T-helper 17 cell (primary cell): ENCODE measurements at regions not wholly inside any gene's neighbourhood (a gene's known extent, or its start where the extent isn't known, plus 50 kb on each side); places are given as distances from the start of the nearest gene placed in this dataset.

Experiments used
- ATAC-seq: fragments of 150-1000 bp; cut with Tn5 transposase; 2 replicates; pipeline ENCODE4 v1.10.0; 2021; ENCODE audit warnings: mild to moderate bottlenecking, moderate library complexity
- DNase-seq, 3 donors: peaks; one replicate each; pipeline versions ENCODE4 v3.0.0 to v3.0.0-alpha.2; 2020 to 2021
- H3K9me3 ChIP-seq: one replicate; pipeline ENCODE4 v1.7.0; 2013; ENCODE audit warnings: low read length, mild to moderate bottlenecking; ENCODE audit not compliant: control insufficient read depth, poor library complexity, severe bottlenecking
- H3K27ac Mint-ChIP-seq: one replicate; pipeline ENCODE4 v1.8.0; 2022; ENCODE audit warnings: mild to moderate bottlenecking, moderate library complexity, mixed read lengths
- H3K27me3 Mint-ChIP-seq: one replicate; pipeline ENCODE4 v1.8.0; 2022; ENCODE audit warnings: mixed read lengths
- H3K36me3 Mint-ChIP-seq: one replicate; pipeline ENCODE4 v1.8.0; 2022; ENCODE audit warnings: low read depth, mixed read lengths
- H3K4me1 Mint-ChIP-seq: one replicate; pipeline ENCODE4 v1.8.0; 2022; ENCODE audit warnings: mild to moderate bottlenecking, mixed read lengths
- H3K4me3 Mint-ChIP-seq: one replicate; pipeline ENCODE4 v1.8.0; 2022; ENCODE audit warnings: mild to moderate bottlenecking, moderate library complexity, mixed read lengths

DNA sequence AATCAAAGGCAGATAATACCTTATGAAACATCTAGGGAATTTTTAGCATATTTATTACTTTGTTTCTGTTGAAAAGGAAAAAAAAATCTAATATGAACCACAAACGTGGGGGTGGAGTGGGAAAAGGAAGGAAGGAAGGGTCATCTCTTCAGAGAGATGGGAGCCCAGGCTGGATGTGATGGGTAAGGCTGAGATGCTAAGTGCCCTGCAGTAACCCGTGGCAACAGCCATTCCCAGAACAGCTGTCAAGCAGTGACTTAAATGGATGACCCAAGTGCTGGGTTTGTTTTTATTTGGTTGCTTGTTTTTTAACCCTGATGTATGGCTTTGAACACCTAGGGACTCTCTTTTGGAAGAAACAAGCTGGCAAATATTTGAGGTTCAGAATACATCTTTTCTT lies 50.7 kb upstream of the KLF7 start:
- Mint-ChIP-seq H3K4me1 (no peaks in the 10 kb centered on the region), H3K36me3 (no peaks in the 10 kb centered on the region), H3K27ac (no peak overlapping the region), H3K27me3 (peaks cover 42% of the 10 kb centered on the region), H3K4me3 (no peak overlapping the region)
- no peaks in the 10 kb centered on the region for H3K9me3 ChIP-seq
- no peak for DNase-seq
- no peak for ATAC-seq

DNA sequence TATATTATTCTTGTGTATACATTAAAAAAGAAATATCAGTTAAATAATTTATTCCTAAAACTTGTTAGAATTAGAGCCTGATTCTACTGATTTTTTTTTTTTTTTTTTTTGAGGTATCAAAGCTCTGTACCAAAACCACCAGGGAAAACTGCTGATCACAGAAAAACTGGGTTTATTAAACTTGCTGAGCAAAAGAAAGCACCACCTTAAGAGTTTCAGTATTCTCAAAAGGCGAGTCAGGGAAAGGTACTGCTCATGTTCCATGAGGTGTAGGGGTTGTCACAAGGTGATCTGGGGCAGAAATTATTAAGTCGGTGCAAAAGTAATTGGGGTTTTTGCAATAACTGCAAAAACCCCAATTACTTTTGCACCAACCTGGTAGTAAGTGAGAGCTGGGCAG lies 51.7 kb upstream of the KLF7 start:
- no peaks in the 10 kb centered on the region for H3K4me1 Mint-ChIP-seq
- H3K27me3 Mint-ChIP-seq, result peaks cover 44% of the 10 kb centered on the region
- H3K4me3 Mint-ChIP-seq, result no peak overlapping the region
- no peaks in the 10 kb centered on the region for H3K36me3 Mint-ChIP-seq
- no peak overlapping the region for H3K27ac Mint-ChIP-seq
- no peaks in the 10 kb centered on the region for H3K9me3 ChIP-seq
- DNase-seq (no peak), ATAC-seq (no peak)

DNA sequence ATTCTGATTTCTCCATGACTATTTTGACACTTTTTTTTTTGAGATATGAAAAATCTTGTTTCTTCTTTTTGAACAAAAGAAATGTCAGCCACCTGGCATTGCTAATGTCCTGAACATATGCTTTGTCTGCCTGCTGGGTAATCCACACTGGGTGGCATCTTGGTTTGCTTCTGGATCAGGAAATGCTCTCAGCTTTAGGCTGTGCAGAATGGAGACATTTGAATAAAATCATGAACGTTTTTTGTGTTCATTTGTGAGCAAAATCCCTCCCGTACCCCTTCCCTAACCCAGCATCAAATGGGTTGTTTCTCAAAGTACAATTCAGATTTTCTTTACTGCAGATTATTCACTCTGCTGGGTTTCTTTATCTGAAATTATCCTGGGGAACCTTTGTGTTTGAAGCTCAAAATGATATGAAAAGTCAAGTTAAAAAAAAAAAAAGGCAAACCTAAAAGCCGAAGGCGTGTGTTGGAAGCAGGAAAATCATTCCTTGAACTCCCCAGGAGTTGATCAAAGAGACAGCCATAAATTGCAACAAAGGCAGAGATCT lies 53.4 kb upstream of the KLF7 start:
- DNase-seq (no peak), ATAC-seq (no peak)
- Mint-ChIP-seq H3K27me3 (peaks cover 47% of the 10 kb centered on the region), H3K4me1 (no peaks in the 10 kb centered on the region), H3K4me3 (no peak overlapping the region), H3K36me3 (no peaks in the 10 kb centered on the region), H3K27ac (no peak overlapping the region)
- H3K9me3 ChIP-seq, result no peaks in the 10 kb centered on the region

DNA sequence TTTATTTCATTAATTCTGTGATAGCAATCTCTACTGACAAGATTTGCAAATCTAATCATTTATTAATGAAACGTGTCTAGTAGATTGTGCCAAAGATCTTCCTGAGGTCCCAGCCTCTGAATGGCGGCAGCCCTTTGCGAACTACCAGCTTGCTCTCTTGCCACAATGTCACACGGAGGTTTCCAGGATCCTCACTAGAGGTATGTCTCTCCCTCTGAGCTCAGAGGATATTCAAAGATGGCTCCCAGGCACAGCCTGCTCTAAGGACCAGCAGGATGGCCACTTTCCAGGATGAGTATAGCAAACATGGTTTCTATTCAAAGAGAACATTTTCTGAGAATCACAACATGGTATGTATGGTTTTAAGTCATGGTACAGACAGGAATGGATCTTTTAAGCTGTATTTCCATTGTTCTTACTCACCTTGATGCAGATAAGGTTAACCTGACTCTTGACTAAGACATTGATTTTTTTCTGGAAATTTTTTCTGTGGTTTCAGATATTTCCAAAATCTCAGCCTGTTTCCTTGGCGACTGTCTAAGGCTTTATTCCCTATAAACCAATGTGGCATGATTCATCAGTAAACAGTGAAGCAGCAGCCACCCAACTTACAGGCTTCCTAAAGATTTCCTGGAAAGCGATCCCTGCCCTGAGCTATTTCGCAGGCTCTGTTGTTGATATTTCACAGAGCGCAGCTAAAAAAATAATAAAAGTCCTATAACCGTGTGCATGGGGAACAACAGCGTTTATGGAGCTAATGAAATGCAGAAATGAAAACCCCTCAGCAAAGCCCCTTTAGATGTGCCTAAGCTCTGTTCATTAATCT lies 54.1 kb upstream of the KLF7 start:
- no peak overlapping the region for H3K27ac Mint-ChIP-seq
- H3K4me3 Mint-ChIP-seq, result no peak overlapping the region
- peaks cover 1% of the 10 kb centered on the region for H3K4me1 Mint-ChIP-seq
- ATAC-seq (no peak), DNase-seq (no peak)
- no peaks in the 10 kb centered on the region for H3K36me3 Mint-ChIP-seq
- peaks cover 51% of the 10 kb centered on the region for H3K27me3 Mint-ChIP-seq
- H3K9me3 ChIP-seq, result no peaks in the 10 kb centered on the region

DNA sequence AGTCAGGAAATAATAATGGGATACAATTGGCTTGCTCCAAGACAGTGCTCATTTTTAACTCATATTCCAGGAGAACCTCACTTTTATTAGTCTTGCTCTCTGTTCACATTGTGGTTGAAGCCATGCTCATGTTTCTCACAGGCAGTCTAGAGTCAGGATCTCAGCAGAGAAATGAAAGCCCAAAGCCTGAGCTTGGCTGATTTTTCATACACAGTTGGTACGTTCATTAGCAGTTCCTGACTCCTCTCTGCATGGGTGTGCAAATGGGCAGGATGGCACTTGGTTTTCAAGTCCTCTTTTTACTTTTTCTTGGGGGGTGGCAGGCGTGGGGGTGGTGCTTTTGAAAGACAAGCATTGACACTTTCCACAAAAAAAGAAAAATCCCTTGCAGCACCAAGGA lies 56.0 kb upstream of the KLF7 start:
- DNase-seq (no peak), ATAC-seq (no peak)
- peaks cover 2% of the 10 kb centered on the region for H3K4me1 Mint-ChIP-seq
- no peaks in the 10 kb centered on the region for H3K36me3 Mint-ChIP-seq
- H3K4me3 Mint-ChIP-seq, result no peak overlapping the region
- H3K27ac Mint-ChIP-seq, result peak overlapping the region; percentile 47
- peaks cover 50% of the 10 kb centered on the region for H3K27me3 Mint-ChIP-seq
- H3K9me3 ChIP-seq, result no peaks in the 10 kb centered on the region

DNA sequence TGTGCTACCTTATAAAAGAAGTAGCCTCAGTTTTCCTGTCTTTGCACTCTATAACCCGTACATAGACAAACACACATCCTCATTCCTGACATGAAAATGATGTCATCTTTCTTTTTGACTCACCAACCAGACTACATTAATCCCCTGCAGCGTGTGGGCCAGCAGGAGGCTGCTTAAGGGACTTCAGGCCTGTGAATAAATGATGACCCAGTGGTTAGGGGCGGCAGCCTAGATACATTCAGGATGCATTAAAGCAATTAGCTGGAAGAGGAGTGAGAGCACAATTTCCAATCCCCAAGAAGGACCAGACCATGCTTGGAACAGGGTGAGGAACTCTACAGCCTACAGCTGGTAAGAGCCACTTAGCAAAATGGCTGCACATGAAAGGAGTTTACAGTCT lies 57.3 kb upstream of the KLF7 start:
- no peak for ATAC-seq
- peaks cover 51% of the 10 kb centered on the region for H3K27me3 Mint-ChIP-seq
- H3K27ac Mint-ChIP-seq, result no peak overlapping the region
- H3K9me3 ChIP-seq, result no peaks in the 10 kb centered on the region
- no peaks in the 10 kb centered on the region for H3K36me3 Mint-ChIP-seq
- DNase-seq, result no peak
- peaks cover 2% of the 10 kb centered on the region for H3K4me1 Mint-ChIP-seq
- no peak overlapping the region for H3K4me3 Mint-ChIP-seq

DNA sequence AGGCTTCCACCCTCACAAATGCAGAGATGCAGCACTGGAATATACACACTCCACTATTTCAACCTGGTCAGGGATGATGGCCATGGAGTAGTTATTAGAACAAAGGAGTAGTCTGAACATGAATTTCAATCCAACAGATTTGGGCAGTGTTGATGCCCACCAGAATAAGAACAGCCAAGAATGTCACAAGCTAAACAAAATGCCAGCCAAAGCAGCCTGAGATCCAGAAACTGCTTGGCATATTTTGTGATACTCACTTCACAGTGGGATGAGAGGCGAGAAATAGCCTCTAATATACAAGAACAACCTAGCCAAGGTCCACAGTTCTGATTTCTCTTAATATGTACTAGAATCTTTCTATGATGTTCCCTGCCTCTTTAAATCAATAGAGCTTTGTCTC lies 58.6 kb upstream of the KLF7 start:
- no peak overlapping the region for H3K4me3 Mint-ChIP-seq

DNA sequence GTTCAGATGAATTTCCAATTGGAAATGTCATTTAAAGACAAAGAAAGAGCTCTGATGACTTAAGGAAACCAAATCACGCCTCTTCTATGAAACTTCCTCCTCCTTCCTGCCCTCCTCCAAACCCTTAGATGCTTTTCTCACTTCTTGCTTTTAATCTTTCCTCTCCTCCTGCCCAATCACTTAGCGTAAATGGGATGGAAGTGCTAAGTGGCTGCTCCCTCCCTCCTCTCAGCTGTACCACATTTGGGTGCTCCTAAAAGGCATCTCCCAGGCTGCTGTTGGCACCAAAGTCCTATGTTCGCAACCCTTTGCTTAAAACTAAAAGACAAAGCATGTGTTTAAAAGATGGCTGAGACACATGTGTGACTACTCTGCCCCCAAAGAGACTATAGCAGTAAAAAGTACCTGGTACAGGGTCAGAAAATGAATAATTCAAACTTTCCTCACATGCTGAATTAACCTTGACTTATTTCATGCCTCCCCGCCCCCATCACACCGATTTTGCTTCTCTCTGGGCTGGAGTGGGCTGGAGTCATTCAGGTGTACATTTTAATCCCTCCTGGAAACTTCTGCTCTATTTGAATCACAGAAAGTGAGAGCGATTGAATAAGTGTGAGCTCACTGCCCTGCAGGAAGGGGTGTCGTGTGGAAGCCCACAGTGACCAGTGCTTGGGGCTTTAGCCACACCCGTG lies 59.2 kb upstream of the KLF7 start:
- DNase-seq (no peak), ATAC-seq (no peak)
- Mint-ChIP-seq H3K36me3 (no peaks in the 10 kb centered on the region), H3K4me1 (peaks cover 2% of the 10 kb centered on the region), H3K27me3 (peaks cover 42% of the 10 kb centered on the region), H3K4me3 (no peak overlapping the region), H3K27ac (no peak overlapping the region)
- no peaks in the 10 kb centered on the region for H3K9me3 ChIP-seq

More for the DNA sequence above, 58.6 kb upstream of the KLF7 start:
- no peak for ATAC-seq
- no peaks in the 10 kb centered on the region for H3K9me3 ChIP-seq
- no peak for DNase-seq
- Mint-ChIP-seq H3K4me1 (peaks cover 2% of the 10 kb centered on the region), H3K36me3 (no peaks in the 10 kb centered on the region), H3K27me3 (peaks cover 47% of the 10 kb centered on the region), H3K27ac (no peak overlapping the region)

DNA sequence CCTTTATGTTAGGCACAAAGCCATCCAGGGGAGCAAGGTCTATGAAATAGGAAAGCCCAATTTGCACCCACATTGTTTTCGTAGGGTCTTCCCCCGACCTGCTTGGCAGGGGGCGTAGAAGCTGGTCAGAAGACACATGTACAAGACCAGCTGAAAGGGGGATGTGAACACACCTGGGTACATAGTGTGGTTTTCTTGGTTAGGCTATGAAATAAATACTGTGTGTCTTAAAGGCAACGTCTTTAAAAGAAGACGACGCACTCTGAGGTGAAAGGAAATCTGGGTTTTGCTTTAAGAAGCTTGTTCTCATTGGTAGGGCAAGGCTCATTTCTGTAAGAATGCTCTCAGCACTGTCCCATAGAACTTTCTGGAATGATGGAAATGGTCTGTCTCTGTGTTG lies 60.0 kb upstream of the KLF7 start:
- ATAC-seq (no peak), DNase-seq (no peak)
- Mint-ChIP-seq H3K27me3 (peaks cover 34% of the 10 kb centered on the region), H3K4me3 (no peak overlapping the region), H3K36me3 (no peaks in the 10 kb centered on the region), H3K27ac (no peak overlapping the region), H3K4me1 (peaks cover 2% of the 10 kb centered on the region)
- H3K9me3 ChIP-seq, result no peaks in the 10 kb centered on the region

DNA sequence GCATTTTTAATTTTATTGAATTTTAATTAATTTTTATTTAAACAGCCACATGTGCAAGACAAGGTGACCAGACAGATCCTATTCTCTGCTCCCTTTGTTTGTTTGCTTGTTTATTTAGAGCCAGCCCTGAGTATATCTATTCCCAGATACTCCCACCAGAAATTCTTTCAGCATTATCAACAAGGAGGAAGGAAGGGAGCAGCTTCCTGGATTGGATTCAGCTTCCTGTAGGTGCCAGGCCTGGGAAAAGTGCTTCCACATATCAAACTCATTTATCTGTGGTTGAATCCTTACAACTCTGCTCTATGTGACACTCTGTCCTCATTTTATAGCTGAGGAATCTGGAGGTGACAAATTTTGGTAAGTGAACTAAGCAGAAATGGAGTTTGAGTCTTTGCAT lies 60.5 kb upstream of the KLF7 start:
- H3K27ac Mint-ChIP-seq, result no peak overlapping the region
- DNase-seq, result no peak
- no peak overlapping the region for H3K4me3 Mint-ChIP-seq
- no peaks in the 10 kb centered on the region for H3K36me3 Mint-ChIP-seq
- H3K27me3 Mint-ChIP-seq, result peaks cover 29% of the 10 kb centered on the region
- ATAC-seq, result no peak
- H3K9me3 ChIP-seq, result no peaks in the 10 kb centered on the region
- H3K4me1 Mint-ChIP-seq, result peaks cover 2% of the 10 kb centered on the region

DNA sequence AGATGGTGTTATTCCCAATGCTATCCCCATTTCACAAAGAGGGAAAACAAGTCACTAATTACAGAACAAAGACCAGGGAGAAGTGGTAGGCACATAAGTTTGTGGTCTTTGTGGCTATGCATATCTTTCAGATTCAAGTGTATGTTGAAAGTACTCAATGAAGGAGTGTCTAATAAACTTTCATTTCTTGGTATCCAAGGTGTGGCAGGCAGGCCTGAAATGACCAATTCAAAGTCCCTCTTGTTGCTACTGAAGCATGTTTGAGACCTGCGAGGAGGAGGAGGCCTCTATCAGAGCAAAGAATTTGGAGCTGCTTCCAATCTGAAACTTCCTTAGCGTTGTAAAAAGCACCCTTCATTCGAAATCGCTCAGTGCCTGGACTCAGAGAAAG lies 60.9 kb upstream of the KLF7 start:
- no peaks in the 10 kb centered on the region for H3K9me3 ChIP-seq
- H3K4me3 Mint-ChIP-seq, result no peak overlapping the region
- no peak for DNase-seq
- H3K27ac Mint-ChIP-seq, result no peak overlapping the region
- H3K36me3 Mint-ChIP-seq, result no peaks in the 10 kb centered on the region
- H3K4me1 Mint-ChIP-seq, result peaks cover 2% of the 10 kb centered on the region
- H3K27me3 Mint-ChIP-seq, result peaks cover 26% of the 10 kb centered on the region
- ATAC-seq, result no peak

DNA sequence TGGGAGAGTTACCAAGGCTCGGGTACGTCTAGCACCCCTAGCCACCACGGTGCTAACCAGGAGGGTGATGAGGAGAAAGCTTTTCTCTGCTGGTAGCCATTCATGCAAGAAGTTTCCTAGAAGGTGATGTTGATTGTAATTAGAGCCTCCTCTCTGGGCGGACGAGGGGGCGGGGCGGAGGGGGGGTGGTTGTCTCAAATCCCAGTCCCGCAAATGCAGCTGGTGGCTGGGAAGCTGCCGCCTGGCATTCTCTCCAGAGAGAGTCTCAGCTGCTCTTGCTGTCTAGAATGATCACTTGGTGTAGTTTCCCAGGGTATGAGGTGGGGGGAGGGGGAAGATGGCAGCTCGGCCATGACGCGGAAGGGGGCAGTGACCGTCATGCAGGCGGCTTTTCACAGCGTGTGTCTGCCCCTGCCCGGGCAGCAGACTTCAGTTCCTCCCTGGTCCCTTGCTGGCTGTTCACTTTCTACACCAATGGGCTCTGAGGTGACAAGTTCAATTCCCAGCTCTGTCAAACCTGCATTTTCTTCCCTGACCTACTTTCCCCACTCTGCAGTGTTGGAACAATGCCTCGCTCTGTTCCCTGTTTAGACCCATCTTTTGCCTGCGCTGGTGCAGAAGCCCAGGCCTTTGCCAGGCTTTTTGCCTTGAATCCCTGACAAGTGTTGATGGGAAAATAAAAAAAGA lies 61.5 kb upstream of the KLF7 start:
- ATAC-seq (no peak), DNase-seq (no peak)
- H3K36me3 Mint-ChIP-seq, result no peaks in the 10 kb centered on the region
- no peak overlapping the region for H3K27ac Mint-ChIP-seq
- H3K27me3 Mint-ChIP-seq, result peaks cover 26% of the 10 kb centered on the region
- H3K4me3 Mint-ChIP-seq, result no peak overlapping the region
- H3K4me1 Mint-ChIP-seq, result peaks cover 2% of the 10 kb centered on the region
- H3K9me3 ChIP-seq, result no peaks in the 10 kb centered on the region

DNA sequence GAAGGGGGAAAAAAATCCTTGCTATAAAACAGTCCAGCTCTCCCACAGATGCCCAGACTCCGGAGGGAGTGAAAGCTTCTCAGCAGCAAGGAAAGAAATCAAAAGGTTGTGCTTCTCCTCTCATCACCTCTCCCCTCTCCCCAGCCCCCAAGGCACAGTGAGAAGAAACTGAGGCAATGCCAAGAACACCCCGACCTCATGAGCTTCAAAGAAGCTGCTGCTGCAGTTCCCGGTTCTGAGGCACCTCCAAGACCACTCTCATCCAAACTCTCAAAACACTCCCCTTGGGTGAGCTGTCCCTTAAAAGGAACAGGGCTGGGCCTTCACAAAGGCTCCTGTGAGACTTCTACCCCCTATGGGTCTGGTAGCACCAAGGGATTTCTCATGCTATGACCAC lies 62.0 kb upstream of the KLF7 start:
- H3K27ac Mint-ChIP-seq, result no peak overlapping the region
- H3K9me3 ChIP-seq, result no peaks in the 10 kb centered on the region

More for the DNA sequence above, 62.0 kb upstream of the KLF7 start:
- peaks cover 26% of the 10 kb centered on the region for H3K27me3 Mint-ChIP-seq
- H3K36me3 Mint-ChIP-seq, result no peaks in the 10 kb centered on the region
- H3K4me3 Mint-ChIP-seq, result no peak overlapping the region
- DNase-seq (no peak), ATAC-seq (no peak)
- peaks cover 2% of the 10 kb centered on the region for H3K4me1 Mint-ChIP-seq
